SK-N-SH (cell line): ENCODE measurements at regions not wholly inside any gene's neighbourhood (a gene's known extent, or its start where the extent isn't known, plus 50 kb on each side); places are given as distances from the start of the nearest gene placed in this dataset.

Experiments
- EP300 ChIP-seq, 2 experiments: IDR thresholded peaks; 2 replicates each; pipeline versions ENCODE4 v1.4.0 to v1.6.1; 2012; ENCODE audit warnings: borderline replicate concordance in 1 of 2, low read depth in 1 of 2, low read length in 1 of 2
- MEF2A ChIP-seq: IDR thresholded peaks from 2 replicates; pipeline ENCODE4 v1.4.0; 2012; ENCODE audit warnings: low read depth, borderline replicate concordance
- POLR2AphosphoS5 ChIP-seq: IDR thresholded peaks from 2 replicates; pipeline ENCODE4 v1.6.1; 2012; ENCODE audit warnings: low read depth, low read length
- TAF1 ChIP-seq: IDR thresholded peaks from 2 replicates; pipeline ENCODE4 v1.6.1; 2012; ENCODE audit warnings: low read depth, mild to moderate bottlenecking, low read length, moderate library complexity, borderline replicate concordance

DNA sequence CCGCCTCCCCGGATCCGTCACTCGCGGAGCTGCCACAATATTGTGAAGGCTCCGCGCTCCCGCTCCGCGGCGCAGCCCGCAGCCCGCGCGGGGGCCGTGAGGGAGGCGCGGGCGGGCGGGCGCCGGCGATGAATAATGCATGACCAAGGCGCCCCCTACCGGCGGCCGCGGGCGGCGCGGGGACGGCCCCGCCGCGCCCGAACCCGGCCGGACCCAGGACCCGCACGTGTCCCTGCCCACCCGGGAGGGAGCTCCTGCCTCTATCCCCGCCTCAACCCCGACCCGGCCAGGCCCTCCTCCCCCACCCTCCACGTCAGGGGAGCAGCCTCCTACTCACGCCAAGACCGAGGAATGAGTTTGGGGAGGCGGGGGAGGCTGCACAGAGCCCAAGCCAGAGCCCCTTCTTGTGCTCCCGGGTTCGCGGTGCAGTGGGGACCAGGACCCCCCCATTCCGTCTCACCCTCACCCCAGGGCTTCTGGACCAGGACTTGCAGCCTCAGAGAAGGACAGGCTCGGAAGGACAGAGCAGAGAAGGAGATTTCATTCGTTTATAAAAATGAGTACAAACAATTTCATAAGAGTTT lies 70.8 kb upstream of the CASZ1 start:
- TF ChIP-seq TAF1 (no peak), POLR2AphosphoS5 (no peak), EP300 (IDR thresholded peaks at IDR 0.05; ENCODE audit: borderline replicate concordance in 1 of 2, low read depth in 1 of 2, low read length in 1 of 2) (no peak; a peak in 1 of 4 replicates), MEF2A (no peak)
